Gastroesophageal sphincter (tissue), 3 donors: ENCODE measurements at regions not wholly inside any gene's neighbourhood (a gene's known extent, or its start where the extent isn't known, plus 50 kb on each side); places are given as distances from the start of the nearest gene placed in this dataset.

Experiments used
- CTCF ChIP-seq, 4 experiments: fragments of 200-600 bp in 2 of 4; fragments of 450-650 bp in 2 of 4; sonication (generic) in 1 of 4; IDR thresholded peaks; one replicate each; pipeline ENCODE4 v1.5.1; 2017 to 2019; ENCODE audit warnings: antibody characterized with exemption in 4 of 4, mild to moderate bottlenecking in 2 of 4, moderate library complexity in 2 of 4
- EP300 ChIP-seq: sonication (generic); formaldehyde crosslinking; IDR thresholded peaks from one replicate; pipeline ENCODE4 v1.6.1; 2017; ENCODE audit warnings: antibody characterized with exemption, mild to moderate bottlenecking

GRCh38 chr5:66450988-66451387, 145.2 kb upstream of the MAST4 start:
- TF ChIP-seq CTCF (IDR thresholded peaks at IDR 0.05) = no peak
- no peak for TF ChIP-seq EP300
